ENCODE measurements at regions not wholly inside any gene's neighbourhood (a gene's known extent, or its start where the extent isn't known, plus 50 kb on each side); places are given as distances from the start of the nearest gene placed in this dataset.

- no peak for DNase-seq (ENCODE audit: low read depth in 2 of 2, low spot score in 1 of 2)
These were observed 415.9 kb downstream of the SLC4A3 start for GRCh38 chr2:220043155-220043989.

DNA sequence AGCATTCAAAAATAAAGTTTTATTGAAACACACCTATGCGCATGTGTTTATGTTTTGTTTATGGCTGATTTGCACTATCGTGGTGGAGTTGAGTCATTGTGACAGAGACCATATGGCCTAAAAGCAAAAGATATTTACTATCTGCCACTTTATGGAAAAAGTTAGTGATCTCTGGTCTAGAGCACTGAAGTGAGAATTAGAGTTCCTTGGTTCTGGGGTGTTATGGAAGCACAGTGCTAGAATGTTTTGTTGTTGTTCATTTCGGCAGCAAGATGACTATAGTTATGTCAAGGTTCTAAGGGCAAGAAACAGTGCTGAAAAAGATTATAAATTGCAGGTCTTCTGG is 416.5 kb downstream of the SLC4A3 start:
- DNase-seq (ENCODE audit: low read depth in 2 of 2, low spot score in 1 of 2) = no peak

DNA sequence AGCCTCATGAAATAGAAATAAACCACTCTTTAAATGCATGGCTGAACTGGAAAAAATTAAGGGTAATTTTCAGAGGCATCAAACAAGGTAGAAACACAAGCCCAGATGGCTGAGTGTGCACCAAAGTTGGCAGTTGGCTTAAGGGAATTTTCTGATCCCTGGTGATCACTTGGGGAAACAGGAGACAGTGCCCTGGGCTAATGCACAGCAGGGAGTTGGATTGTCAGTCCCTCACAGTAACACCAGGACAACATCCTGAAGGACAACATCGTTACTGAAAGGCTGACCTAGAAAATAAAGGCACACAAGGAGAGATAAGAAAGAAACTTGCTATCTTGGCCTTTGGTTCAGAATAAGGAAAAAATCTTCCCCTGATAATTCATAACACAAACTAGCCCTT is 417.0 kb downstream of the SLC4A3 start:
- DNase-seq (ENCODE audit: low read depth in 2 of 2, low spot score in 1 of 2) = no peak

GRCh38 chr2:220046507-220046906 is 419.1 kb downstream of the SLC4A3 start:
- no peak for DNase-seq (ENCODE audit: low read depth in 2 of 2, low spot score in 1 of 2)

DNA sequence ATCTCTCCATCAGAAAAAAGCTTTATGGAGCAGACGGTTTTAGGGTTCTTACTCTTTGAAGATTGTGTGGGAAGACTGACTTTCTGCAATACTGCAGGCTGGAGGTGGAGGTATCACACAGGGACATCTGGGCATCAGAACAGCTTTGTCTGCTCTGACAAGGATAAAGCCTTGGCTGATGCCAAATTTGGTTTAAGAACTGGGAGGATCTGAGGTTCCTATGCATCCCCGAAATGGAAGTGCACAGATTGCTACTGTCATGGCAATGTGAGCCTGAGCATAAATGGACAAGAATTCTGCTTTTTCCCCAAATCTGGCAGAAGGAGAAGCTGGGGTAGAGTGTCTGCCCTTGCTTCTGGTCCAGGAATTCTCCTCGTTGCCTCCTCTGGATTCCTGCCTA is 424.3 kb downstream of the SLC4A3 start:
- no peak for DNase-seq (ENCODE audit: low read depth in 2 of 2, low spot score in 1 of 2)

DNA sequence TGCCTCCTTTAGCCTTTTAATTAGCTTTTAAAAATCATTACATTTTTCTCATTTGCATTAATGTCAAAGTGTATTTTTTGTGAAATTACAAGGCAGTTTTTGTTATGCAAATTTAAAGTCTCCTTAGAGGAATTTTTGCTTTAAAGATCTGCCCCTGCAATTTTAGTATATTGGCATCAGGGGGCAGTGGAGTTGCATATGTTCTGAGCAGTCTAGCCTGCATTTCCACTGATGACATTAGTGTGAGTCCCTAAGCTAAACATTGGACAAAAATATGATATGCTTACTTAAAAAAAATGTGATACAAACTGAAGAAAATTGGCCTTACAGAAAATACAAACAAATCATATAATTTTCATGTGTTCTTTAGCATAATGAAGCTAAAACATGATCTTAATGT is 426.5 kb downstream of the SLC4A3 start:
- no peak for DNase-seq (ENCODE audit: low read depth in 2 of 2, low spot score in 1 of 2)

DNA sequence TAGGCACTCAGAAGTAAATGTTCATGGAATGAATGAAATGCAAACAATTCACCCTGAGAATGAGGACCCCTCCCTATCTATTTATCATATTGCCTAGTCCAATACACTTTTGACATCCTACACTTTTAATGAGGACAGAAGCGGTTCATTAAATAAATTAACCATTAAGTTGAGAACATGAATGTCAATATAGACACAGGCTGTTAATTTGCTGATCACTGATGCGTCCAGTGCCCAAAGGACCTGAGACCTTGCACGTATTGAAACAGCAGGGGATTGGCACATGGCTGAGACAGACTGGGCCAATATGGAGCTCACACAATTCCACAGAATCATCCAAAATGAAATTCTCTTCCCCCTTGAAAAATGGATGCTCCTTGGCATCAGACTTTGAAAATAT is 430.0 kb downstream of the SLC4A3 start:
- DNase-seq (ENCODE audit: low read depth in 2 of 2, low spot score in 1 of 2) = no peak

DNA sequence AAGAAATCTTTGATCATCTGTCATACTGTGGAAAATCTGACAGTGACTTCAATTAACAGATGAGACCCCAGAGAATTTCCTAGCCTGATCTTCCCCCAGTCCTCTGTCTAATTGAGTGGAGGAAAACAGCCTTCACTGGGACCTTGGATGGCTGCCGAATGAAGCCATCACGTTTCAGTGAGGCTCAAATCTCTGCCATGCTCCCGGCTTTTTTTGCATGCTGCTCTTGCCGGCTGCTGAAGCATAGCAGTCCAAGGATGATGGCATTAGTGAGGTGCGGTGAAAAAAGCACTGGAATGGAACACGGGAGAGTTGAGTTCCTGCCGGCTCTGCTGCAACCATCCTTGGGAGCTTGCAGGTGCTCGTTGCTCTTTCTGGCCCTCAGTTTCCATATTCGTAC is 430.5 kb downstream of the SLC4A3 start:
- DNase-seq (ENCODE audit: low read depth in 2 of 2, low spot score in 1 of 2) = no peak

DNA sequence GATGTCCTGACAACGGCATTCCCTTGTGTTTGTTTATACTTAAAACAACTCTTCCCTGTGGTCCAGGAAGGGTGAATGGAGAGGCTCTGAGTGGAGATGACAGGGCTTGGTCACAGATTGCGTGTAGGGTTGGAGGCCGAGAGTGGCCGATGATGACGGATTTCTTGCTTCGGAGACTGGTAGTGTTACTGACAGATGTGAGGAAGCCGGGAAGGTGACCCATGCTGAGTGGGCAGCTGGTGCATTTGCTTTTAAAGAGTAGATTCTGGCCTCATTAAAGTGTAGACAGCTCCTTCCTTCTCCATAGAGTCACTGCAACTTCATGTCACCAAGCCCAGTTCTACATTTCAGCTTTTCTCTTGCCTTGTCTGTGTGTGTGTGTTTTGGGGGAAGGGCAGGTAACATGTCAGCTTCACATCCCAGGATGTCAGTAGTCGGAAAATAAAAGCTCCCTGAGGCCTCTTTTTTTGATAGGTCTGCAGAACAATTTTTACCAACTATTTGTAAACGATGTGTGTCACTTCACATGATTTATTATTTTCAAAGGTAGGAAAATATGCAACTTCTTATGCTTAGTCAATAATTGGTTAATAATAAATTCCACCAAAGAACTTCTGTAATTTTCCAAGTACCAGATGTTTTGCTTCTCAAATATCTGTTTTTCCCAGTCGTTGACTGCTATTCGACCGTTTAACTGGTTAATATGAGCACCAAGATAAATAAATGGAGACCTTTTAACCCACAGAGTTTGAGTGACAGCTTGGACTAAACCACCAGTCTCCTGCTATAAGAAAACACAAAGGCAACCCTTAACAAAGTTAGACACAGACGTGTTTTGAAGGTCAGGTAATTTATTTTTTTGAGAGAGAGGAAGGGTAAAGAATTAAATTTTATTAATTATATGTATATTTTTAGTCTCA is 436.9 kb downstream of the SLC4A3 start:
- no peak for DNase-seq (ENCODE audit: low read depth in 2 of 2, low spot score in 1 of 2)

- no peak for DNase-seq (ENCODE audit: low read depth in 2 of 2, low spot score in 1 of 2)
These were observed 438.2 kb downstream of the SLC4A3 start for GRCh38 chr2:220065581-220065980.

- DNase-seq (ENCODE audit: low read depth in 2 of 2, low spot score in 1 of 2) = no peak
These were observed 441.4 kb downstream of the SLC4A3 start for GRCh38 chr2:220068846-220069245.

GRCh38 chr2:220070349-220070748 is 442.9 kb downstream of the SLC4A3 start:
- no peak for DNase-seq (ENCODE audit: low read depth in 2 of 2, low spot score in 1 of 2)

- DNase-seq (ENCODE audit: low read depth in 2 of 2, low spot score in 1 of 2) = no peak
These were observed 444.3 kb downstream of the SLC4A3 start for GRCh38 chr2:220071696-220072095.

GRCh38 chr2:220072669-220073220 is 445.3 kb downstream of the SLC4A3 start:
- no peak for DNase-seq (ENCODE audit: low read depth in 2 of 2, low spot score in 1 of 2)

- DNase-seq (ENCODE audit: low read depth in 2 of 2, low spot score in 1 of 2) = no peak
These were observed 448.4 kb downstream of the SLC4A3 start for GRCh38 chr2:220075835-220076234.

- DNase-seq (ENCODE audit: low read depth in 2 of 2, low spot score in 1 of 2) = no peak
These were observed 449.3 kb downstream of the SLC4A3 start for GRCh38 chr2:220076734-220077133.

GRCh38 chr2:220077488-220077887 is 450.1 kb downstream of the SLC4A3 start:
- no peak for DNase-seq (ENCODE audit: low read depth in 2 of 2, low spot score in 1 of 2)

DNA sequence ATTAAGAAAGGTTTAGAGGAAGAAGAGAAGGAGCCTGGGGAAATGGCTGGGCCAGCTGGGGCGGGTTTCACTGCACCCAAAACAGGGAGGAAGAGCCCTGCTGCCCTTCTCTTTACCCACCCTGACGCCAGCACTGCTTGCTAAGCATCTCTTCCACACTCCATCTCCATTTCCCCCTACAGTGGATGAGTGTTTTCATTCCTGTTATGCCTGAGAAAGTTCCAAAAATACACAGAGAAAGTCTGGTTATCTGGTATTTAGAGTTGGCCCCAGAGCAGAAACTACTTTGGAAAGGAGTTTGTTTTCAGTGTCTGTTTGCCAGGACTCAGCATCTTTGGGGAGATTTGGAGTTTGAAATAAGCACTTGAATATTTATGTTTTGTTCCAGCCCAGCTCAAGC is 451.0 kb downstream of the SLC4A3 start:
- no peak for DNase-seq (ENCODE audit: low read depth in 2 of 2, low spot score in 1 of 2)

DNA sequence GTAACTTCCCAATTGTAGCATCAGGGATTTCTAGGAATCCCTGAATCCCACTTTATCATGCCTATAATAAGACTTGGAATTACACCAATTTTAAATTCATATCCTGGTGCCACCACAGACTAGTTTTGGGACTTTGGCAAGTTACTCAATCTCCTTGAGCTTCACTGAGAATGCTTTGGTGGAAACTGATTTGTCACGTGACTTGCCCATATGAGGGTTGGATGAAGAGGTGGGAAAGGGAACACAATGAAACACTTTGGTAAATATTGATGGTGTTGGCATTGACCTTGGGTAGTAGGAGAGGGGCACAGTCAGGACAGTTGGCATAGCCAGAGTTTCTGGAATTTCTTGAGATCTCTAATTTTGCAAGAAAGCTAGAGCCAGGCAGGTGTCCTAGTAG is 452.2 kb downstream of the SLC4A3 start:
- DNase-seq (ENCODE audit: low read depth in 2 of 2, low spot score in 1 of 2) = no peak

DNA sequence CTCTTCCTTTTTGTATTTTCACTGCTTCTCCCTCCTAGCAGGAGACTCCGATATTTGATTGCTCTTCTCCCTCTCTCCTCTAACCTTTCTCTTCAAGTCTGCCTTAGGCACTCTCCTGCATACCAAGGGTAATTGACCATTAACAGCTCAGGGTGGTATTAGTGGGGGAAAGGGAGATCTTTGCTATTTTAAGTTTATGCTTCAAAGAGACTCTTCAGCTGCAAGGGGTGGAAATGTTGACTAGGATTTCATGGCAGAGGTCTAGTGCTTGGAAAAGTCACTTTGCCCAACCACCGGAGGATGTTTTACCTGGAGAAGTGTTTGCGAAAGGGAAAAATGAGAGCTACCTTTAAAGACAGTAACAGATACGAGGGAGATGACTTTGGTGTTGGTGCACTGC is 453.7 kb downstream of the SLC4A3 start:
- no peak for DNase-seq (ENCODE audit: low read depth in 2 of 2, low spot score in 1 of 2)

- DNase-seq (ENCODE audit: low read depth in 2 of 2, low spot score in 1 of 2) = no peak
These were observed 462.6 kb downstream of the SLC4A3 start for GRCh38 chr2:220090050-220090449.

DNA sequence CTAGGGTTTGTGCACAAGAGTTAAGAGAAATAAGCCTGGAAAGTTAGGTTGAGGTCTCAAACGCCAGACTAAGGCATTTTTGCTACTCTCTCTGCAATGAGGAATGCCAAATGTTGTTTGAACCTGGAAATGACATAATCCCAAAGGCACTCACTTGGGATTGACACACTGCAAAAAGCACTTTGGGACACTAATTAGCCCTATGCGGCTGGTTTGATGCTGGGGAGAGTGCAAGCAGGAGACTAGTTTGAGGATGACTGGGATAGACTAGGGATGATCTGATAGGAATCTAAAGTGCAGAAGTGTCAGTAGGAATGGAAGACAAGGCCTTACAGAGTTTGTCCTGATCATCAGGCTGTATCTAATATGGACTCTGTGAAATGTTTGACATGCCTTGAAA is 469.0 kb downstream of the SLC4A3 start:
- no peak for DNase-seq (ENCODE audit: low read depth in 2 of 2, low spot score in 1 of 2)

Measured in stimulated activated CD8-positive, alpha-beta memory T cell treated with anti-CD3 and anti-CD28 coated beads, Interleukin-4, amount 100 ng/mL, for 1 hour (primary cell).